Heart left ventricle (tissue), 13 donors: ENCODE measurements at regions not wholly inside any gene's neighbourhood (a gene's known extent, or its start where the extent isn't known, plus 50 kb on each side); places are given as distances from the start of the nearest gene placed in this dataset.

Source experiments
- POLR2A ChIP-seq, 2 donors: fragments of 450-650 bp; IDR thresholded peaks; one replicate each; pipeline ENCODE4 v1.6.1; 2017; ENCODE audit warnings: antibody characterized with exemption in 2 of 2, mild to moderate bottlenecking in 2 of 2, moderate library complexity in 2 of 2
- TF ChIP-seq, protein P1 (sequence below), 12 donors: fragments of 200-600 bp; sonication (generic) in 4 of 12; IDR thresholded peaks; one replicate each; pipeline versions ENCODE4 v1.5.0 to v1.8.0; 2018 to 2022; ENCODE audit warnings: antibody characterized with exemption in 12 of 12, mild to moderate bottlenecking in 5 of 12
- donor health status: ischemic (EF 13 %, LVEDD 7.1; RV severe dilation, severe dysfunction).
- donor health status: DM: no; HTN: yes; CAD: no.
- donor health status: DM: no; HTN: no; CAD: no.
- donor health status: ischemic (EF 25% LVEDD 6.9; RV normal size, moderate dysfunction).
- donor health status: ischemic (EF 25% LVEDD 5.7; RV mildly dilated, moderate dysfunction).
- donor health status: ischemic (EF 35%, LVEDD 5.7; RV mildly dilated, moderate dysfunction).
- donor health status: nonischemic (EF 11% LVEDD 7.7; RV severe dilation, severe dysfunction).
- donor health status: DM: yes; HTN: yes; CAD: no.
- donor health status: PGD.
- donor health status: ischemic (EF 29% LVEDD 5.4; RV normal size, mild dysfunction).
- donor health status: nonischemic (EF 23%, LVEDD 6.1; RV moderate dilation, normal function).

DNA sequence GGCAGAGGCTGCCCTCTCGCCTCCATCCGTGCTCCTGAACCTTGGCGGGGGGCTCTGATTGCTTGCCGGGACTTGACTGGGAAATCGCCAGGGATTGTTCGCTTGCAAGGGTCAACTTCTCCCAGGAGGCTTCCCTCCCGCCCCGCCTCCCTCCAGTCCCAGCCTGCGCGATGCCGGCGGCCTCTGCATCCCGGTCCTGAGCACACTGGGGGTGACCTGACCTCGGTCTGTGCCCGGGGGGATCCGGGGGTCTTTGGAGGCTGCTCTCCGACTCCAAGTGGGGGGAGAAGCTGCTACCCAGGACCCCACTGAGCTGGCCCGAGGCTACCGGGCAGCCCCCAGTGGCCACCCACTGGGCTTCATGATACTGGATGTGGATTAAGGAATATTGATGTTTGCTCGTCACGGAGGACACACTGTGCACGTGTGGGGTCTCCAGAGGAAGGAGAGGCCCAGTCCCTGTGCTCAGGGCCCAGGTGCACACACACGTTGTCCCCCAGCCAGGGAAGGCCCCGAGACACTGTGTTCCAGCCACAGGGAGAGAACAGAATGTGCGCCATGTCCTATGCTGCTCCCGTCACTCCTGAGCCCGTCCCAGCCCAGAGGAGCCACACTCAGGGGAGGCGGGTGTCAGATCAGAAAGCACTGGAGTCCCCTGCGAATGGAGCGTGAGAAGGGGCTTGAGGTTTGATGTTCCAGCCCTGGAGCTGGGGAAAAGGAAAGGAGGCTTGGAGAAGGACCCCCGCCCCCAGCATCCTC is 55.9 kb upstream of the NKX1-1 start:
- TF ChIP-seq, protein P1, sequence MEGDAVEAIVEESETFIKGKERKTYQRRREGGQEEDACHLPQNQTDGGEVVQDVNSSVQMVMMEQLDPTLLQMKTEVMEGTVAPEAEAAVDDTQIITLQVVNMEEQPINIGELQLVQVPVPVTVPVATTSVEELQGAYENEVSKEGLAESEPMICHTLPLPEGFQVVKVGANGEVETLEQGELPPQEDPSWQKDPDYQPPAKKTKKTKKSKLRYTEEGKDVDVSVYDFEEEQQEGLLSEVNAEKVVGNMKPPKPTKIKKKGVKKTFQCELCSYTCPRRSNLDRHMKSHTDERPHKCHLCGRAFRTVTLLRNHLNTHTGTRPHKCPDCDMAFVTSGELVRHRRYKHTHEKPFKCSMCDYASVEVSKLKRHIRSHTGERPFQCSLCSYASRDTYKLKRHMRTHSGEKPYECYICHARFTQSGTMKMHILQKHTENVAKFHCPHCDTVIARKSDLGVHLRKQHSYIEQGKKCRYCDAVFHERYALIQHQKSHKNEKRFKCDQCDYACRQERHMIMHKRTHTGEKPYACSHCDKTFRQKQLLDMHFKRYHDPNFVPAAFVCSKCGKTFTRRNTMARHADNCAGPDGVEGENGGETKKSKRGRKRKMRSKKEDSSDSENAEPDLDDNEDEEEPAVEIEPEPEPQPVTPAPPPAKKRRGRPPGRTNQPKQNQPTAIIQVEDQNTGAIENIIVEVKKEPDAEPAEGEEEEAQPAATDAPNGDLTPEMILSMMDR (IDR thresholded peaks at IDR 0.05): no peak
- TF ChIP-seq POLR2A (IDR thresholded peaks at IDR 0.05): no peak
